A673 (cell line): ENCODE measurements at regions not wholly inside any gene's neighbourhood (a gene's known extent, or its start where the extent isn't known, plus 50 kb on each side); places are given as distances from the start of the nearest gene placed in this dataset.

Experiments
- BruUV-seq: library from RNA; stranded (reverse); fragments of 400-500 nt; replicated peaks from 2 replicates; lab custom pipeline; 2021; lab: Mats Ljungman, UMichigan
- CTCF ChIA-PET: fragments of 300-600 bp; sonication (Branson Sonifier 250); formaldehyde crosslinking; loops from one replicate; lab custom pipeline; 2022; ENCODE audit warnings: antibody characterized with exemption; lab: Charles Lee
- POLR2A ChIA-PET: fragments of 300-600 bp; sonication (Branson Sonifier 250); formaldehyde crosslinking; loops from one replicate; lab custom pipeline; 2022; ENCODE audit warnings: antibody characterized with exemption; ENCODE audit not compliant: low non-redundant PET; lab: Charles Lee
- DNase-seq: peaks from one replicate; pipeline ENCODE4 v3.0.0-alpha.2; 2015; ENCODE audit warnings: low spot score
- H3K27ac ChIP-seq: fragments of 200-600 bp; sonication (generic); 2 replicates; pipeline ENCODE4 v1.5.1; 2016; ENCODE audit warnings: mixed run types, low read depth, mild to moderate bottlenecking, mixed read lengths, antibody characterized with exemption, low read length; ENCODE audit not compliant: poor library complexity, severe bottlenecking
- H3K27me3 ChIP-seq: fragments of 200-600 bp; sonication (generic); replicated peaks from 2 replicates; pipeline ENCODE4 v1.6.1; 2017; ENCODE audit warnings: mixed run types, low read depth, mild to moderate bottlenecking, mixed read lengths, antibody characterized with exemption, low read length; ENCODE audit not compliant: insufficient read depth, poor library complexity
- H3K36me3 ChIP-seq: fragments of 200-600 bp; sonication (generic); 2 replicates; pipeline ENCODE4 v1.6.1; 2016; ENCODE audit warnings: mixed run types, mild to moderate bottlenecking, mixed read lengths, antibody characterized with exemption, low read length; ENCODE audit not compliant: insufficient read depth, poor library complexity, severe bottlenecking
- H3K4me1 ChIP-seq: fragments of 200-600 bp; sonication (generic); 2 replicates; pipeline ENCODE4 v1.6.1; 2017; ENCODE audit warnings: mixed run types, mild to moderate bottlenecking, mixed read lengths, antibody characterized with exemption, low read length; ENCODE audit not compliant: insufficient read depth, poor library complexity, severe bottlenecking
- H3K4me3 ChIP-seq: fragments of 200-600 bp; sonication (generic); 2 replicates; pipeline ENCODE4 v1.5.1; 2016; ENCODE audit warnings: low read depth, mixed run types, mild to moderate bottlenecking, mixed read lengths, low read length; ENCODE audit not compliant: poor library complexity, severe bottlenecking
- H3K9me3 ChIP-seq: fragments of 200-600 bp; sonication (generic); 2 replicates; pipeline ENCODE4 v1.6.1; 2016; ENCODE audit warnings: mixed run types, low read depth, mild to moderate bottlenecking, mixed read lengths, antibody characterized with exemption, low read length; ENCODE audit not compliant: poor library complexity, severe bottlenecking
- CTCF ChIP-seq: fragments of 300-800, 200-600 bp; sonication (generic); conservative IDR thresholded peaks from 2 replicates; pipeline ENCODE4 v1.5.1; 2017; ENCODE audit warnings: low read depth, mild to moderate bottlenecking, antibody characterized with exemption, low read length, moderate library complexity, mixed read lengths
- EZH2 ChIP-seq: fragments of 200-600 bp; sonication (generic); IDR thresholded peaks from 2 replicates; pipeline ENCODE4 v1.6.1; 2017; ENCODE audit warnings: borderline replicate concordance, low read depth, mild to moderate bottlenecking, mixed read lengths, antibody characterized with exemption, low read length; ENCODE audit not compliant: poor library complexity, severe bottlenecking
- intact Hi-C: fragments of 100-400 bp; cut with micrococcal nuclease; formaldehyde crosslinking; loops from one replicate; pipeline ENCODE4 v1.10.0; 2022; ENCODE audit not compliant: unreplicated experiment

- CTCF ChIA-PET, result no interaction called here
- Histone ChIP-seq H3K36me3 (no peaks in the 10 kb centered on the region), H3K9me3 (no peaks in the 10 kb centered on the region), H3K4me1 (no peaks in the 10 kb centered on the region), H3K4me3 (no peak overlapping the region), H3K27me3 (peaks cover 10% of the 10 kb centered on the region), H3K27ac (no peak overlapping the region)
- no TSS peak for BruUV-seq
- POLR2A ChIA-PET, result no interaction called here
- no peak for DNase-seq
- intact Hi-C loops, result no loop called here
- TF ChIP-seq EZH2, result no peak
- TF ChIP-seq CTCF, result no peak
Observed at GRCh38 chr13:47549219-47549752, 451.8 kb downstream of the SUCLA2 start.

GRCh38 chr13:47548294-47548840, 452.7 kb downstream of the SUCLA2 start:
- H3K27me3 ChIP-seq, result peaks cover 10% of the 10 kb centered on the region
- ChIA-PET POLR2A (no interaction called here), CTCF (no interaction called here)
- no peaks in the 10 kb centered on the region for H3K36me3 ChIP-seq
- TF ChIP-seq EZH2 (no peak), CTCF (no peak)
- intact Hi-C loops, result no loop called here
- H3K9me3 ChIP-seq, result no peaks in the 10 kb centered on the region
- no peak overlapping the region for H3K27ac ChIP-seq
- H3K4me1 ChIP-seq, result no peaks in the 10 kb centered on the region
- no TSS peak for BruUV-seq
- DNase-seq, result no peak
- H3K4me3 ChIP-seq, result no peak overlapping the region

GRCh38 chr13:47546391-47547225, 454.5 kb downstream of the SUCLA2 start:
- no peak overlapping the region for H3K4me3 ChIP-seq
- ChIA-PET CTCF (no interaction called here), POLR2A (no interaction called here)
- BruUV-seq, result no TSS peak
- TF ChIP-seq CTCF, result no peak
- TF ChIP-seq EZH2, result no peak
- H3K36me3 ChIP-seq, result no peaks in the 10 kb centered on the region
- H3K9me3 ChIP-seq, result no peaks in the 10 kb centered on the region
- intact Hi-C loops, result no loop called here
- no peak overlapping the region for H3K27ac ChIP-seq
- DNase-seq, result no peak
- H3K4me1 ChIP-seq, result no peaks in the 10 kb centered on the region
- peaks cover 10% of the 10 kb centered on the region for H3K27me3 ChIP-seq
